ENCODE measurements at regions not wholly inside any gene's neighbourhood (a gene's known extent, or its start where the extent isn't known, plus 50 kb on each side); places are given as distances from the start of the nearest gene placed in this dataset.

DNA sequence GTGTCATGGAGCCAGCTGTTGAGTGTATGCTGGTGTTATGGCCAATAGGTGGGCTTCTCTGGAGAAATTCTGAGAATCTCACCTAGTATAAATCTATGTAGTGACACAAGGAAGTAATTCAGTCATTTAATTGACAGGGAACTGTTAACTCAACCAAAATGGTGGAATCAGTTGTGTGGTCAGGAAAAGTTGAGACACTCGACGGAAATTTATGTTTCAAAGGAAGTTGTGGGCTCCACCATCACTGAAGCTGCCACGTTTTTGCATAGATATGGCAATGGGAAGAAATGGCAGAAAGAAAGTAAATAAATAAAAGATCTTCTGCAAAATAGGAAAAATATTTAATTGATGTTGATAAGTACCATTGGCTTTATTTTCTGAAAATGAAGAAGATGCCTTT is 84.5 kb downstream of the ATP6V1G3 start:
- TF ChIP-seq, protein P1, sequence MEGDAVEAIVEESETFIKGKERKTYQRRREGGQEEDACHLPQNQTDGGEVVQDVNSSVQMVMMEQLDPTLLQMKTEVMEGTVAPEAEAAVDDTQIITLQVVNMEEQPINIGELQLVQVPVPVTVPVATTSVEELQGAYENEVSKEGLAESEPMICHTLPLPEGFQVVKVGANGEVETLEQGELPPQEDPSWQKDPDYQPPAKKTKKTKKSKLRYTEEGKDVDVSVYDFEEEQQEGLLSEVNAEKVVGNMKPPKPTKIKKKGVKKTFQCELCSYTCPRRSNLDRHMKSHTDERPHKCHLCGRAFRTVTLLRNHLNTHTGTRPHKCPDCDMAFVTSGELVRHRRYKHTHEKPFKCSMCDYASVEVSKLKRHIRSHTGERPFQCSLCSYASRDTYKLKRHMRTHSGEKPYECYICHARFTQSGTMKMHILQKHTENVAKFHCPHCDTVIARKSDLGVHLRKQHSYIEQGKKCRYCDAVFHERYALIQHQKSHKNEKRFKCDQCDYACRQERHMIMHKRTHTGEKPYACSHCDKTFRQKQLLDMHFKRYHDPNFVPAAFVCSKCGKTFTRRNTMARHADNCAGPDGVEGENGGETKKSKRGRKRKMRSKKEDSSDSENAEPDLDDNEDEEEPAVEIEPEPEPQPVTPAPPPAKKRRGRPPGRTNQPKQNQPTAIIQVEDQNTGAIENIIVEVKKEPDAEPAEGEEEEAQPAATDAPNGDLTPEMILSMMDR (IDR thresholded peaks at IDR 0.05), result no peak
- TF ChIP-seq EZH2 (IDR thresholded peaks at IDR 0.05; ENCODE audit: borderline replicate concordance, insufficient read depth, low read depth, low read length, poor library complexity, severe bottlenecking), result no peak
